ENCODE measurements at regions not wholly inside any gene's neighbourhood (a gene's known extent, or its start where the extent isn't known, plus 50 kb on each side); places are given as distances from the start of the nearest gene placed in this dataset.
"Not testable (repeated sequence)": the region's sequence is repeated elsewhere in the genome, so short reads cannot be mapped to it uniquely, and the experiment has no call there.

- no peak for DNase-seq
Observed at GRCh38 chr5:125912028-125912427, 511.2 kb upstream of the GRAMD2B start.

DNA sequence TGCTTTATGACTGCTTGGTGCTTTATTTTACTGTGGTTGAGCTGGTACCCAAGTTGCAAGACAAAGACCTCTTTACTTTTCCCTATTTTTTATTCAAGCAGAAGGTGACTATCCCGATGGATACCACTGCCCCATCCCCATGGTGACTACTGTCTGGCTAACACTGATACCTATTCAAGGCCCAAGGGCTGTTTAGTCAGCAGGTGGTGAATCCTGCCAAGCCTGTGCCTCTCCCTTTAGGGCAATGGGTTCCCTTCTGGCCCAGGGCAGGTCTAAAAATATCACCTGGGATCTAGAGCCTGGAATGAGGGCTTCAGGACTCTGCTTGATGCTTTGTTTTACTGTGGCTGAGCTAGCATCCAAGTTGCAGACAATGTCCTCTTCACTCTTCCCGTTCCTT is 510.0 kb upstream of the GRAMD2B start:
- DNase-seq = no peak

- DNase-seq = no peak
Observed at GRCh38 chr5:125914471-125914870, 508.7 kb upstream of the GRAMD2B start.

DNA sequence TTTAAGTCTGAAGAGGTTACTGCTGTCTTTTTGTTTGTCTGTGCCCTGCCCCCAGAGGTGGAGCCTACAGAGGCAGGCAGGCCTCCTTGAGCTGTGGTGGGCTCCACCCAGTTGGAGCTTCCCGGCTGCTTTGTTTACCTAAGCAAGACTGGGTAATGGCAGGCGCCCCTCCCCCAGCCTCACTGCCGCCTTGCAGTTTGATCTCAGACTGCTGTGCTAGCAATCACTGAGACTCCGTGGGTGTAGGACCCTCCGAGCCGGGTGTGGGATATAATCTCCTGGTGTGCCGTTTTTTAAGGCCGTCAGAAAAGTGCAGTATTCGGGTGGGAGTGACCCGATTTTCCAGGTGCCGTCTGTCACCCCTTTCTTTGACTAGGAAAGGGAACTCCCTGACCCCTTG is 499.3 kb upstream of the GRAMD2B start:
- DNase-seq = not testable (repeated sequence)

GRCh38 chr5:125926172-125926571 is 497.0 kb upstream of the GRAMD2B start:
- DNase-seq = no peak

DNA sequence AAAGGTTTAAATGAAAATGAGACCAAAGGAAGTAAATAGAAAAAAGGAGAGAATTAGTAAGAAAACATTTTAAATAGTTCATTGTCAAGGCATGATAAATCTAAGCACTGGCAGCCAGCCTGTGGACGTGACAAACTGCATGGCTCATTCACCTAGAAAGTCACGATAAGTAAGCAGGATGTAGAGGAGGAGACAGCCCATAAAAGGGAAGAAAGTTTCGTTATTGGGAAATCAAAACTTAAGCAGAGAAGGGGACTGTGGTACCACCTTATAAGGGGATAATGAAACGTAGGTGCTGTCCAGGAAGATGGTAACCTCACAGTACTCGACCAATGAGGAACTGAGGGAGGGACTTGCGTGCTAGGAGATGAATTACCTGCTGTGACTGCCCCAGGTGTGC is 494.5 kb upstream of the GRAMD2B start:
- DNase-seq = no peak

DNA sequence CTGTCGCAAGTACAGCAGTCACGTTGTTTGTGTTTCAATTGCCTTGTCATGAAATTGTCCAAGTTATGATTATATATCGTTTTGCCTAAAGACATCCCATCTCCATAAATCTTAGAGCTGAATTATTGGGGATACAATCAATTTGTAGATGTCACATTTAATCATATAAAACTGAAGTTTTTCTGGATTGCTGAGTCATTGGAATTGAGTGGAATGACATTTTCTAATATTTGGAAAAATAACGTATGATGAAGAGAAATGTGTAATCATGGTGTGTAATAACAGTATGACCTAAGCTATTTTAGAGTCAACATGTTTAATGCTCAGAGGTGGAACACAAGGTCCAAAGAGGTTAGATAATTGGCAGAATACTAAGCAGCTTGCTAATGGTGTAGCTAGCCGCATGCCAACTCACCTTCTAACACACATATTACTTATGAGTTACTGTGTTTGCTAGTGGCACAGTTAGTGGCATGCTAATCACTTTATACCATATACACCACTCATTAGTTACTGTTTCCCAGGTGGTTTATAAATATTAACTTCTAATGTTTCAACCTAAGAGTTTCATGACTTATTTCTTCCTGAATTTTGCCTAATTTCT is 473.1 kb upstream of the GRAMD2B start:
- no peak for DNase-seq

DNA sequence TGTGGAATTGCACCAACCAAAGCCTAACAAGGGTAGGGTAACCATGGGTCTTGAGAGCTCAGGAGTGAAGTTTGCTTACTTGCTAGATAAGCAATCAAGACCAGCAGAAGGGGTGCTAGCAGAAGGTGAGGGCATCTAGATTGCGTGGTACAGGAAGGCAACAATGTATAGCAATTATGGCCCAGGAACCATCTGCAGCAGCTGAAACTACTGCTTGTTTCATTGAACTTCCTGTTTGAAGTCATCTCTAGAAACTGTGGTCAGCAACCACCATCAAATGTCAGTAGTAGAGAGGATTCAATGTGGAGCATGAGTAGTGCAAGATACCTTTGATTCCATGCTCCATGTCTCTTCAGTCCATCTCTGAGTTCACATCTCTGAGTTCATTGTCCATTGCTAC is 462.1 kb upstream of the GRAMD2B start:
- DNase-seq = no peak

- no peak for DNase-seq
Observed at GRCh38 chr5:125965577-125965976, 457.6 kb upstream of the GRAMD2B start.

- DNase-seq = no peak
Observed at GRCh38 chr5:125967576-125967975, 455.6 kb upstream of the GRAMD2B start.

GRCh38 chr5:125969011-125969813 is 454.0 kb upstream of the GRAMD2B start:
- no peak for DNase-seq

GRCh38 chr5:125969814-125970171 is 453.4 kb upstream of the GRAMD2B start:
- DNase-seq = no peak

- no peak for DNase-seq
Observed at GRCh38 chr5:125970631-125971307, 452.4 kb upstream of the GRAMD2B start.

DNA sequence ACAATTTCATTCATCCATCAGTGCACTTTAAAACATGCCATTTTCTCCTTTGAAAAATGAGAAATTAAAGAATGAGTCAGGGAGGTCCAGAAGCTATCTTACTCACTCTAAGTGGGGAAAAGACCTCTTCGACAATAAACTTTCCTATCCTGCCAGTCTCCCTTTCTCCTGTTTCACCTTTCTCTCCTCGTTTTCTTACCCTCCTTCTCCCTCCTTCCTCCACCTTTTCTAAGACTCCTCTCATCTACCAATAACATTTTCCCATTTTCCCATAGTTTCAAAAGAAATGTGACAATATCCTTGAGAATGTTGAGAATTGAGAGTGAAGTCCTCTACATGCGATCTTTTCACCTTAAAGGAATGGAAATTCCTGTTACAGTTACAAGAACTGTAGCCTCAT is 450.5 kb upstream of the GRAMD2B start:
- no peak for DNase-seq

GRCh38 chr5:125974679-125975078 is 448.5 kb upstream of the GRAMD2B start:
- no peak for DNase-seq

DNA sequence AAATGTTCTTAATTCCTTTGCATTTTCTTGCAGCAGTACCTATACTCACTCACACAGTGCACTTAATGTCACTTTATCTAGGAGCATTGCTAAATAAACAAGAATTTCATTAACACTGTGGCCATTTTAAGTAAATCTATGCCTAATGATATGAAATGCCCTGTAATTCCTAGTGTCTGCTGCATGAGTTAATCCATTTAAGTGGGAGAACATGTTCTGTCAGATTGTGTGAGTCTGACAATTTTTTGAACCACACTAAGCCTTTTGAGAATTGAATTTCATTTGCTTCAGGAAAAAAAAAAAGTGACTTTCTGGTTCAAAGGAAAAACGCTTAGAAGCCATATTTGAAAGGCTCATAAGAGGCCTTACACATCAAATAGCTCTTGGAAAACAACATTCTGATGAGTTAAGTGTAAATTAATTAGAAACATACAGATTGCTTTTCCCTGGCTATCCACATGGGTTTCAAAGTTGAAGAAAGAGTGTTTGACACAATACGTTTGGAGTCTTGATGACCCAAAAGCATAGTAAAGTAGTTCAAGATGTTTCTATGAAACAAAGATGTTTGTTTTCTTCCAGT is 446.7 kb upstream of the GRAMD2B start:
- DNase-seq = no peak

GRCh38 chr5:125978015-125978414 is 445.2 kb upstream of the GRAMD2B start:
- DNase-seq = no peak

DNA sequence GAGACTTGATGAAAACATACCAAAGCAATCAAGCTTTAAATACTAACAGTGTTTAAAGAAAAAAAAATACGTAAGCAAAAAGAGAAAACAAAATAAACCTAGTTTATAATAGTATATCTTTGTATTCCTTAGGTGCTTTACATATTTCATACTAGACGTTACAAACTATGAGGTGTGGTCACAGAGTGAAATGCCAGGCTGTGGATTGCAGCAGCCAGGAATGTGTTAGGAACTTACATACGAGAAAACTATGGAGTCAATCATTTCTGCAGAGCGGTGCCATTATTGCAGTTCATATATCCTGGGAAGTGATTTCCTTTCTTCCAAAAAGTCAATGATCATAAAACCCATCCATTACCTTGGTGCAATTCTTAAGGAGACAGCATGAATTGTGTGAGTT is 443.6 kb upstream of the GRAMD2B start:
- DNase-seq = no peak

DNA sequence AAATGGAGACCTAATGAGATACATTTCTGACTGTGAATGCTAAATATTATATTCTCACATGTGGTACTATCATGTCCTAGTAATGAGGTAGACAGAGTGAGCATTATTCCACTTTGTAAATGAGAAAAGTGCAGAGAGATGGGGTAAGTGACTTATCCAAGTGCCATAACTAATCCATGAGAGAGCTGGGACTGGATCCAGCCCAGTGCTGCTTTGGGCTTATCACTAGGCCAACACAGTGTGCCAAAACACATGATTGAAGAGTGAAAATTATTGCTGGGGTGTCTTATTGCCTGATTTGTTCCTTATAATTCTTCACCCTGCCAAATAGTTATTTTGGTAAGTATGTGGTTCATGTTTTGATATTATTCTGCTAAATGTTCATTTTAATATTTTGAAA is 442.2 kb upstream of the GRAMD2B start:
- no peak for DNase-seq

DNA sequence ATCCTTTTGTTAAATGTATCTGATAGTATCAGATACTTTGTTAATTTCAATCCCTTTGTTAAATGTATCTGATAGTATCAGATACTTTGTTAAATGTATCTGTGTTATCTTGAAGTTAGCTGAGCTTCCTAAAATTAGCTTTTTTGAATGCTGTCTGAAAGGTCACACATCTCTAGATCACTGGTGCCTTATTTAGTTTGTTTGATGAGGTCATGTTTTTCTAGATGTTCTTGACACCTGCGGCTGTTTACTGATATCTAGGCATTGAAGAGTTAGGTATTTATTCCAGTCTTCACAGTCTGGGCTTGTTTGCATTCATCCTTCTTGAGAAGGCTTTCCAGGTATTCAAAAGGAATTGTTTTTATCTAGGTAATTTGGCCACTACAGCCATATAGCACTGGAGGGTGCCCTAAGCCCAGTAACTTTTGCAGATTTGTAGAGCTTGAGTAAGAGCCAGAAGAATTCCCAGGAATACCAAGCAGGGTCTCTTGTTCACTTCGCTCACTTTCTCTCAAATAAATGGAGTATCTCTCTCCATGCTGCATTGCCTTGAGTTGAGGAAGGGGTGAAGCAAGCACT is 435.4 kb upstream of the GRAMD2B start:
- DNase-seq = no peak

GRCh38 chr5:125992050-125992449 is 431.2 kb upstream of the GRAMD2B start:
- no peak for DNase-seq

GRCh38 chr5:125999271-126000030 is 423.8 kb upstream of the GRAMD2B start:
- DNase-seq = not testable (repeated sequence)

DNA sequence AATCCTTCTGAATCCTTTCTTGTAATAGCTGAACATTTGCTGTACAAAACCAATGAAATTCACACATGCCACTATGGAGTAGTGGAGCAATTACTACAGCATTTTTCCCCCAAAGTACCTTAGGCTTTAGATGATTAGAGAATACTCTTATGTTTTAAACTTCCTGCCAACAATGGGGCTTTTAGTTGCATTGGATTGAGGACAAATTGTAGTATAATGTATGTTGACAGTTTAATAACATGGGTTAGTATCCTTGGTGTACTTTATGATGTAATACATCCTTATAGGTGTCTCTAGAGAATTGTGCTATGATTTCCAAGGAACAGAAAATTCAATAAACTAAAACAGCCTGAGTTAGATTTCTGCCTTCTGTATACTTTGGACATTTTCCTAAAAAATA is 422.7 kb upstream of the GRAMD2B start:
- DNase-seq = no peak
